ENCODE measurements at regions not wholly inside any gene's neighbourhood (a gene's known extent, or its start where the extent isn't known, plus 50 kb on each side); places are given as distances from the start of the nearest gene placed in this dataset.

DNA sequence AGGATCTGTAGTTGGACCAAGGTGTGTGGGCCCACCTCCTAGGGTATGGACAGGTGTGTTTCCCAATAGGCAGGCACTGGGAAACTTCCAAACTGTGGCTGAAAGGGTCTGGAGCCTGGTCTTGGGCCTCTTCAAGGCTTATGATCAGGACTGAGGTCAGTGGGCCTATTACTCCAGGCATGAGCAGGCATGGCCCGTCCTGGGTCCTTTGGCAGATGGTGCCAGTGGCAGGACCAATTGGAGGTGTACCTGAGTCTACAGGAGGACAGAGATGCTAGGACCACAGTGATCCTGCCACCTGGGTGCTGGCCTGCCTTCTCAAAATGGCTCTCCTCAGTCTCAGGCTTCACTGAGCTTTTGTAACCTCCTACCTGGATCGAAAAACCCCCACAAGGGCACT, 95.4 kb downstream of the RAB18 start:
- 72 to 100% (median 78%) methylated on average over 1 to 2 of the region's 2 CpGs for WGBS, 5 donors

DNA sequence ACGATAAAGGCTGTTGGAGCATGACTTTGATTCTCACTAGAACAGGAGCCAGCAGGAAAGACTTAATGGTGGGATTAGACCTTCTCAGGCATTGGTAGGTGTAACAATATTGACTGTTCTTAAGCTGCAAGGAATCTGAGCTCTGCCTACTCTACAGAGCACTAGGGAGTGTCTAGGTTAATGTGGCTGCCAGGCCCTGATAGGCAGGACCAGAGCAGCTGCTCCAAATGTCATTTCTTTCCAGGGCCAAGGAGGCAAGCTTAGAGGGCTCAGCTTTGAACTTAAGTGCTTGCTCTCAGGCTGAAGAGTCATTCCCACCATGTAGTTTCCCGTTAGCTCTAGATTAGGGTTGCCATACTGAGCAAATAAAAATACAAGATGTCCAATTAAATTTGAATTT, 96.8 kb downstream of the RAB18 start:
- TF ChIP-seq POLR2AphosphoS5 (IDR thresholded peaks at IDR 0.05) (no peak), EP300 (IDR thresholded peaks at IDR 0.05) (no peak), POLR2A (IDR thresholded peaks at IDR 0.05) (no peak)
- TF ChIP-seq, protein P1, sequence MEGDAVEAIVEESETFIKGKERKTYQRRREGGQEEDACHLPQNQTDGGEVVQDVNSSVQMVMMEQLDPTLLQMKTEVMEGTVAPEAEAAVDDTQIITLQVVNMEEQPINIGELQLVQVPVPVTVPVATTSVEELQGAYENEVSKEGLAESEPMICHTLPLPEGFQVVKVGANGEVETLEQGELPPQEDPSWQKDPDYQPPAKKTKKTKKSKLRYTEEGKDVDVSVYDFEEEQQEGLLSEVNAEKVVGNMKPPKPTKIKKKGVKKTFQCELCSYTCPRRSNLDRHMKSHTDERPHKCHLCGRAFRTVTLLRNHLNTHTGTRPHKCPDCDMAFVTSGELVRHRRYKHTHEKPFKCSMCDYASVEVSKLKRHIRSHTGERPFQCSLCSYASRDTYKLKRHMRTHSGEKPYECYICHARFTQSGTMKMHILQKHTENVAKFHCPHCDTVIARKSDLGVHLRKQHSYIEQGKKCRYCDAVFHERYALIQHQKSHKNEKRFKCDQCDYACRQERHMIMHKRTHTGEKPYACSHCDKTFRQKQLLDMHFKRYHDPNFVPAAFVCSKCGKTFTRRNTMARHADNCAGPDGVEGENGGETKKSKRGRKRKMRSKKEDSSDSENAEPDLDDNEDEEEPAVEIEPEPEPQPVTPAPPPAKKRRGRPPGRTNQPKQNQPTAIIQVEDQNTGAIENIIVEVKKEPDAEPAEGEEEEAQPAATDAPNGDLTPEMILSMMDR (IDR thresholded peaks at IDR 0.05) = no peak
- Histone ChIP-seq H3K4me1 (peaks cover 0 to 13% (median 1%) of the 10 kb centered on the region in 4 donors), H3K36me3 (no peaks in the 10 kb centered on the region), H3K4me3 (no peak overlapping the region), H3K9me3 (no peaks in the 10 kb centered on the region), H3K27ac (no peak overlapping the region), H3K27me3 (no peaks in the 10 kb centered on the region)
- intact Hi-C loops (cut with DNase I; ENCODE audit: low total_unique reads) = no loop called here
- DNase-seq = no peak
- 68 to 93% (median 74%) methylated on average over 2 of the region's 2 CpGs for WGBS, 5 donors

More for the DNA sequence above, 95.4 kb downstream of the RAB18 start:
- H3K4me1 ChIP-seq = peaks cover 0 to 13% (median 1%) of the 10 kb centered on the region in 4 donors
- H3K27ac ChIP-seq = no peak overlapping the region
- no peaks in the 10 kb centered on the region for H3K27me3 ChIP-seq
- DNase-seq = no peak
- peaks cover 0 to 10% (median 1%) of the 10 kb centered on the region in 4 donors for H3K9me3 ChIP-seq
- H3K36me3 ChIP-seq = no peaks in the 10 kb centered on the region
- no peak for TF ChIP-seq EP300 (IDR thresholded peaks at IDR 0.05)
- TF ChIP-seq, protein P1 (IDR thresholded peaks at IDR 0.05) = no peak
- TF ChIP-seq POLR2A (IDR thresholded peaks at IDR 0.05) = no peak
- TF ChIP-seq POLR2AphosphoS5 (IDR thresholded peaks at IDR 0.05) = no peak
- H3K4me3 ChIP-seq = no peak overlapping the region
- intact Hi-C loops (cut with DNase I; ENCODE audit: low total_unique reads) = no loop called here

DNA sequence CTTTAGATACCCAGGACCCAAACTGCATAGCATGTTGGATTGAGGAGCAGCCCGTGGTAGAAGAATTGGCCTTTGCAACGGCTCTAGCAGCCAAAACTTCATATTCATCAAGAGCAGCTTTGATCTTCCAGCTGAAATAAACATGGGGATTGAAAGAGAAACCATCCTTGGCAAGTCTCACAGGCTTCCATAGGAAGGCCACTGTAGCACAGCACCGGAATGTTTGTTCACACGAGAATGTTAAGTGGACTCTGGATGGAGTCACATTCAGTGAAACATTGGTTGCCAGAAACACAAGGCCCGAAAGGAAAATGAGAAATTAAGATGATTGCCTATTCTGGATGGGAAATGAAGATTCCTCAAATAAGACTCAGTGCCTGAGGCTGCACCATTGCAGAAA, 97.4 kb downstream of the RAB18 start:
- intact Hi-C loops (cut with DNase I; ENCODE audit: low total_unique reads) = no loop called here
- H3K27ac ChIP-seq = no peak overlapping the region

DNA sequence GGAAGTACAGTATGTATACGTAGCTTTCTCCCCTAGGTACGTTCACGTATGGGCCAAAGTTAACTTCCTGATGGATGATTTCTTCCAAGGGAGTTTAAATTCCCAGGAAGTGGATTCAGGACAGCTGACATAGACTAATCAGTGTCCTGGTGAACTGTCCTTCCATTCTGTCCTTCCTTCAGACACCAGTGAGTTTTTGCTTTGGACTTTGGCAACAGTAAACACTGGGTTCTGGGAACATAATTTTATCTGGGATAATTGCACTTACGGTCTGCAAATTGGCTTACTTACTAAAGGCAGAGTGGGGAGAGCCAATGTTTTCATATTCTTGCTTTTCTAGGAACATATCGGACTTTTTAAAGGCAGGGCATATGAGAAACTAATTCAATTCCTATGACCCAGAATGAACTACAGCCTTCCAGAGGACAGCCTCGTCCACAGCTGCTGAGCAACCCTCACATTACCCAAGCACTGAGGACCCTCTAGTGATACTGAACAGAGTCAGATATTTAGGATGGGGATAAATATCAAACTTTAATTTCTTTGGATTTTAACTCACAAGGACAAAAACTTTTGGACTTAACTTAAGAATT, 97.9 kb downstream of the RAB18 start:
- H3K27me3 ChIP-seq = no peaks in the 10 kb centered on the region
- no peak overlapping the region for H3K4me3 ChIP-seq
- H3K4me1 ChIP-seq = peaks cover 0 to 13% (median 1%) of the 10 kb centered on the region in 4 donors
- intact Hi-C loops (cut with DNase I; ENCODE audit: low total_unique reads) = no loop called here
- H3K9me3 ChIP-seq = no peaks in the 10 kb centered on the region
- no peak overlapping the region for H3K27ac ChIP-seq
- 45 to 60% (median 49%) methylated on average over 6 of the region's 6 CpGs for WGBS, 5 donors
- no peaks in the 10 kb centered on the region for H3K36me3 ChIP-seq
- DNase-seq = no peak
- TF ChIP-seq POLR2A (IDR thresholded peaks at IDR 0.05) (no peak), POLR2AphosphoS5 (IDR thresholded peaks at IDR 0.05) (no peak)

More for the DNA sequence above, 97.4 kb downstream of the RAB18 start:
- H3K9me3 ChIP-seq = no peaks in the 10 kb centered on the region
- 36 to 55% (median 48%) methylated on average over 5 of the region's 5 CpGs for WGBS, 5 donors
- H3K27me3 ChIP-seq = no peaks in the 10 kb centered on the region
- peak in 1 of 2 donors; percentile 60 for DNase-seq
- H3K36me3 ChIP-seq = no peaks in the 10 kb centered on the region
- no peak overlapping the region for H3K4me3 ChIP-seq
- peaks cover 0 to 13% (median 1%) of the 10 kb centered on the region in 4 donors for H3K4me1 ChIP-seq
- TF ChIP-seq POLR2A (IDR thresholded peaks at IDR 0.05) (no peak), EP300 (IDR thresholded peaks at IDR 0.05) (no peak), POLR2AphosphoS5 (IDR thresholded peaks at IDR 0.05) (no peak)
- TF ChIP-seq, protein P1 (IDR thresholded peaks at IDR 0.05) = no peak

DNA sequence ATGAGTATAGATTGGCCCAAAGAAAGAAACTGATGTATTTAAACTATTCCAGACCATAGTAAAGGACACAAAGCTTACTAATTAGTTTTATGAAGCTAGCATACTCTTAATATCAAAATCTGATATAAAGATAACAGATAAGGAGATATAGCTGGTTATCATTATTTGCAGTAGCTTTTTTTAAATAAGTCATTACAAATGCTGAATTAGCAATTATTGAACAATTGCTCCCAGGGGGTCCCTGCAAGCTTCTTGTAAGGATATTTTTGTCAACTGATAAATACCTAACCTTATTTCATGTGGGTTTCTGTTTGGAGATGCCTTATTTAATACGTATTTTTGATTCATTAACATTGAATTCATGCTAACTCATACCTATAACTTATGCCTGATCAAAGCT, 99.0 kb downstream of the RAB18 start:
- intact Hi-C loops (cut with DNase I; ENCODE audit: low total_unique reads) = no loop called here
- no peaks in the 10 kb centered on the region for H3K9me3 ChIP-seq
- no peaks in the 10 kb centered on the region for H3K27me3 ChIP-seq
- TF ChIP-seq, protein P1 (IDR thresholded peaks at IDR 0.05) = no peak
- no peaks in the 10 kb centered on the region for H3K36me3 ChIP-seq
- H3K27ac ChIP-seq = no peak overlapping the region
- H3K4me3 ChIP-seq = no peak overlapping the region
- DNase-seq = no peak
- 84 to 96% (median 92%) methylated on average over 1 of the region's 1 CpG for WGBS, 5 donors
- H3K4me1 ChIP-seq = peaks cover 0 to 18% (median 4%) of the 10 kb centered on the region in 4 donors
